Renal cortex interstitium (tissue), 11 donors: ENCODE measurements at regions not wholly inside any gene's neighbourhood (a gene's known extent, or its start where the extent isn't known, plus 50 kb on each side); places are given as distances from the start of the nearest gene placed in this dataset.

ENCODE experiments used
- DNase-seq, 11 donors: peaks; one replicate each; pipeline ENCODE4 v3.0.0-alpha.2; 2013; ENCODE audit warnings: low read depth in 9 of 11, low spot score in 4 of 11; ENCODE audit errors: extremely low read depth in 1 of 11

DNA sequence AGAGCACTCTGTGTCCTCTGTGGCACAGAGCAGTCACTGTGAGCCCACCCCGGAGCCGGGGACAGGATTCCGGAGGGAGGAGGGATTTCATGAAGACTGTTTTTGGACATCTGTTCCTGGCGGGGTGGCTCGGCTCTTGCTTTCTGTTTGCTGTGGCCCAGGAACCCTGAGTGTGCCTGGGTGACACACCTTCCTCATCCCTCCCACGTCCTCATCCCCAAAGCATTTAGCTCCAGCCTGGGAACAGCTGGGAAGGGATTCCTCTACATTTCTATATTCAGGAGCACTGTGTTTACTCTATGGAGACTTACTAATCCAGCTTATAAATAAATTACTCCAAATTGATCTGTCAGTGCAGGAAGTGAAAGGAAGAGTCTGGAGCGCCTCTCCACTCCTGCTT lies 97.8 kb upstream of the UBL3 start:
- no peak for DNase-seq

GRCh38 chr13:29947839-29948238 lies 97.4 kb upstream of the UBL3 start:
- DNase-seq = no peak

- no peak for DNase-seq
Measured at GRCh38 chr13:29946093-29946492, 95.7 kb upstream of the UBL3 start.

DNA sequence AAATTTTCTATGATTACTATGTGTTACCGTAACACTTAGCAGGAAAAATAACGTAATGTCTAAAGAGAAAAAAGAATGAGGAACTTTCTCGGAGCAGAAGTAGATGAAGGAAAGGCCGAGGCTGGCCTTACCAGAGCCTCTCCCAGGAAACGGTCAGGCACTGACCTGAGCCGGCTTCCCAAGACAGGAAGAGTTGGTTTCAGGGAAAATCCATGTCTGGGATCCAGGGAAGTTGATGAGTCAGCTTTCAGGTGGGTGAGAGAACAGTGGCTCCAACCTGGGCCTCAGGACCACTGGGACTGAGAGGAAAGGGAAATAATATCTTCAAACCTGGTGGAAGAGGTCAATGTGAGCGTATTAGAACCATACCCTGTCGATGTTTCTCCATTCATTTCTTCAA lies 93.3 kb upstream of the UBL3 start:
- DNase-seq = no peak

DNA sequence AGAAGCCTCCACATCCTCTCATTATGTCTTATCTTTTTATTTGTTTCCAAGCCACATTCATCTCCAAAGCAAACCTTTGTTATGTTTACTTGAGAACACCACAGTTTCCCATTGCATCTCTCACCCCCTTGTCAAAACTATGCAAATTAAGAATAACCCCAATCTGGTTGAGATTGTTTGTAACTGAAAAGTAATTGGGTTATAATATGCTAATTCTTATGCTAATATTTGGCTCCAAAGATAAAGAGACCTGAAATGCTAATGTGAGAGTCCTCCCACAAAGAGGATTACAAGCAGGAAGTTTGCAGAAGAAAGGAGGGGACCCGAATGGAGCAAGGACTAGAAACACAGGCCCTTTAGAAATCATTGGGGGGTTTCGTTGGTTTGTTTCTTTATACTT lies 92.9 kb upstream of the UBL3 start:
- no peak for DNase-seq

DNA sequence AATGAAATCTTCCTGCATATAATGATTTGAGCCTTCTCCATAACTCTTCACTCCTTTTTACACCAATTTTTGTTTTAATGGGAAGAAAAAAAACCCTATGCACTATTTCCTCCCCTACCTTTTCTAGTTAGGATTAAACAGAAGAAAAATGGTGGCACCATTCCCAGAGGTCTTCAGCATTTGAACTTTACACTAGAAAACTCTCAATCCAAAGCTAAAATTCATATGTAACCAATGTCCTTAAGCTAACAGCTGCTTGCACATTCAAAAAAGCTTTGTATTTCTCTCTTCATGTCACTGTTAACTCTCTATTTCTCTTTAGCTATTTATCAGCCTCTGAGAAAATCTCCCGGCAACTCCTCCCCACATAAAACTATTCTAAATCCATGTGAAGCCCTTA lies 90.3 kb upstream of the UBL3 start:
- DNase-seq = no peak

- no peak for DNase-seq
Measured at GRCh38 chr13:29939158-29939557, 88.7 kb upstream of the UBL3 start.

GRCh38 chr13:29937841-29938240 lies 87.4 kb upstream of the UBL3 start:
- DNase-seq = no peak

DNA sequence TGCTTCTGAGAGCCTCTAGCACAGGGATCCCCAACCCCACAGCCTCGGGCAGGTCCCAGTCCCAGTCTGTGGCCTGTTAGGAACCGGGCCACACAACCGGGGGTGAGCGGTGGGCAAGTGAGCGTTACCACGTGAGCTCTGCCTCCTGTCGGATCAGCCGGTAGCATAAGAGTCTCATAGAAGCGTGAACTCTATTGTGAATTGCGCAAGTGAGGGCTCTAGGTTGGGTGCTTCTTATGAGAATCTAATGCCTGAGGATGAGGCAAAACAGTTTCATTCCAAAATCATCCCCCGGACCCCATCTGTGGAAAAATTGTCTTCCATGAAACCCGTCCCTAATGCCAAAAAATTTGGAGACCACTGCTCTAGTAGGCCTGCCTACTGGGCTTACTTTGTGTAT lies 87.0 kb upstream of the UBL3 start:
- no peak for DNase-seq

DNA sequence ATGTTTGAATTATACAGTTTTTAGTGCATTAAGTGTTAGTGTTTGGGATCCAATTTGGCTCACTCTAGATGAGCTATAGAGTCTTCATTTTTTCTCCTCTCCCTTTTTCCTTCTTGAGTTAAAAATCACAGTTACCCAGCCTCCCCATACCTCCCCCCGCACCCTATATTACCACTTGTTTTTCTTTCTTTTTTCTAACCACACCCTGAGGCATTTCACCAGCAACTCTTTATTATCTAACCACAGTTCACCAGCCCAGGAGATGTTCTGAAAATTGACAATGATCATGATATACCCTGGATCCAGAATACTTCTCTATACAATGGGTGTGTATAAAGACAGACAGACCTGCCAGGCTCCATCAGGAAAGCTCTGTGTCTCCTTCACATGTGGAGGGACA lies 86.5 kb upstream of the UBL3 start:
- DNase-seq = no peak

GRCh38 chr13:29936051-29936813 lies 85.8 kb upstream of the UBL3 start:
- no peak for DNase-seq

DNA sequence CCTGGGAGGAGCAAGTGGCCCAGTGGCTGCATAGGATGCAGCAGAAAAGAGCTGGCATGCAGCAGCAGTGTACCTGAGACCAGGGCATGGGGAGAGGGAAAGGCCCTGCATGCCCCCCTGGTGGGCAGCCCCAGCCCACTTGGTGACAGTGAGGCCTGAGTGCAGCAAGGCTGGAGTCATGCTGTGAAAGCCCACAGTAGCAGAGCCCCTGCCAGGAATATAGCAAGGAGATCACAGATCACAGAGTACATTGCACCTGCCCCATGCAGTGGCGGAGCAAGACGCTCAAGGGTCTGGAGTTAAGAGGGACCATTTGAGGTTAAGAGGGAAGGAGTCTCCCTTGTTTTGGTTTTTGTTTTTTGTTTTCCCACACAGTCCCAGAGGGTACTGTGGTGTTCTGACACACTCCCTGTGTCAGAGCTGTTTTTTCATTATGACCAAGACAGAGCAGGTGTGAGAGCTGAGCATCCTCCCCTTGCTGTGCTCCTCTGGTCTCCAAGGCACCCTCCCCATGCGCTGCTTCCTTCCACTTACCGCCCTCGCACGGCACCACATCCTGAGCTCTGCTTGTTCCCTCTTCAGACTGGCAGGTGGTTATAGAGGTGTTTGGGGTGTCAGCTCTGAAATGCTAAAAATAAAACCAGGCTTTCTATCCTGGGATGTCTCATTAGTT lies 85.0 kb upstream of the UBL3 start:
- DNase-seq = no peak

DNA sequence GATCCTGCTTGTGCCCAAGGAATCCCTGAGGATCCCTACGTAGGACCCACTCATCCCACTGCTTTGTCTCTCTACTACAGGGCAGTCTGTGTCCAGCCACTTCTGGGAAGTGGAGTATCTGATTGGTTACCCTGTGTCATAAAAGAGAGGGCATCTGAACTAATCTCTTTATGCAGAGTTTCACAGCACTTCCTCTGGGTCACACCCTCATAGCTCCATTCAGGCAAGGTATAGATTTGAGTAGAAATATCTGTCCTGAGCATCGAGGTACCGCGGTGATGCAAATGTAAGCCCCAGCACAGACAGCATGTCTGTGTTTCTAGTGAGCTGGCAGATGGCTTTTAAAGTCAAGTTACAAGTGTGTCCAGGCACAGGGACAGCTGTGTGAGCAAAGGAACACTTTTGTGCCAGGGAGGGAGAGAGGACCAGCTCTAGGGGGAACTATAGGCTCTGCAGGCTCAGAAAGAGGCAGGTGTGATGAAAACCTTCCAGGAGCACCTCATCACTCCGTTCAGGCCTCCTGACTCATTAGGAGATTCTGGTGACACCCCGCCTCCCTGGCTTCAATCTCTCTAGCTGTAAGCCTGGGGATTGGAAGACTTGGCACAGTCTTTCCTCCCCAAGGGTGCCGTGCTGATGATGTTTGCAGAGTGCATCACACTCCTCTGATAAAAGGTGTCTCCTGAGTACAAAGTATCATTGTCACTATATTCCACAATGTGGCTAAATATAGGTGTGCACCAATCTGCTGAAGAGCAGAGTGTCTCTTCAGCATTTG lies 84.3 kb upstream of the UBL3 start:
- no peak for DNase-seq

DNA sequence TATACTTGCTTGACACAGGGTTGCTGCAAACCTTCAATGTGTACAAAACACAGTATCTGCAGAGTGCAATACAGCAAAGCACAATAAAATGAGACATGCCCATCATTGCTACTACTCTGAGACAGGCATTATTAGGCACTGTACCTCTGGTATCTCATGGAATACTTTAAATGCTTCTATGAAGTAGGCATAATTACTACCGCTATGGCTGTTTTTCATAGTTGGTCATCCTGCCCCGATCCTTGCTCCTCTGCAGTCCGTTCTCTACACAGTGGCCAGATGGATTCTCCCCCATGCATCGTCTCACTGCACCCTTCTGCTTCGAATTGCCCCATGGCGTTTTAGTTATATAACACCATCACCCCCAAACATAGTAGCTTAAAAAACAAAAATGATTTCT lies 83.0 kb upstream of the UBL3 start:
- no peak for DNase-seq

DNA sequence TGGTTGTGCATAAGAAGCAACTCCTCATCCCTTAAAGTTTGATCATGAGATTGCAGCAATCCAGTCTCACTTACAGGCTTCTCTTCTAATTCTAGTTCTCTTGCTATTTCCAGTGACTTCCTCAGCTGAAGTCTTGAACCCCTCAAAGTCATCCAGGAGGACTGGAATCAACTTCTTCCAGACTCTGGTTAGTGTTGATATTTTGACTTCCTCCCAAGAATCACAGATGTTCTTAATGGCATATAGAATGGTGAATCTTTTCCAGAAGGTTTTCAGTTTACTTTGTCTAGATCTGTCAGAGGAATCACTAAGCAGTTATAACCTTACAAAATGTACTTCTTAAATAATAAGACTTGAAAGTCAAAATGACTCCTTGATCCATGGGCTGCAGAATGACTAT lies 81.3 kb upstream of the UBL3 start:
- DNase-seq = no peak

DNA sequence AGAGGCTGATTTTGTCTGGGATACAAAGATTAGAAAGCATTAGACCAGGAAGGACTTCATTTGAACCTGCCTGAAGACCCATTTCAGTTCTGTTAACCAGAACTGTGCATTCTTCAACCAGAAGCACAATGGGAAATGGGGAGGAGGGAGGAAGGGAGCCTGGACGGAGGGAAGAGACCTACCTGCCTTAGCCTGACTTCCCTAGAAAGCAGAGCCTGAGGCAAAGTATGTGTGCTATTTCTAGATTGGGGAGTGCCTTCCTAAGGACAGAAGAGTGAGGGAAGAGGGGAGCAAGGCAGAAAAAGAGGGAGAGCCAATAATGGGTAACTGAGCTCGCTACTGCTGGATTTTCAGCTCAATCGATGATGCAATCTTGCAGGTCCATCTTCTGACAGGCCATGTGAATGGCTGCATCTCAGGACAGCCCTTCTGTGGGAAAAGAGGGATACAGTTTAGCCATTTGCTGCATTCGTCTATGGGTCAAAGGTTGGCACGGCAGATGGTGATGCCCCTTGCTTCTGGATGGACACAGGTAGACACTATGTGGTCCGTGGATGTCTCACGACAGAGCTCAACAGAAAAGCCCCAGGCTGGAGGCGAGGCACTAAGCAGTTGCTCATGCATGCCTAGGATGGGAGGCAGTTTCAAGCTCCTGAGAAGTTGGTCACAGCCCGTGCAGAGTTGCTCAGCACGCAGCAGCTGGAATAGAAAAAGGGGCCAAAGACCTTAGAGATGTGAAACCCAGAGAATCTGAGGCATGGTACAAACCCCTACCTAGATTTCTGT lies 78.8 kb upstream of the UBL3 start:
- DNase-seq = no peak

DNA sequence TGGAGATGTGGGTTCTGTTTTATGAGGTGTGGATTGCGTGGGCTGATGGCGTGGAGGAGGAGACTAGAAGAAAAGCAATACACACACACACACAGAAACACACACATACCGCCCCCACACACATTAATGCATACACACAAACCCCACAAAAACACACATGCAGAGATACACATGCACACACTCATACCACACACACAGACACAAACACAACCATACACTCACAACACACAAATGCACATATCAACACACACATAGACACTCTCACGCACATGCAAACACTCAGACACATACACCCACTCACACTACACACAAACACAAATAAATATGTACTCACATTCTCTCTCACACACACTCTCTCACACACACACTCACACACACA lies 75.7 kb upstream of the UBL3 start:
- no peak for DNase-seq

DNA sequence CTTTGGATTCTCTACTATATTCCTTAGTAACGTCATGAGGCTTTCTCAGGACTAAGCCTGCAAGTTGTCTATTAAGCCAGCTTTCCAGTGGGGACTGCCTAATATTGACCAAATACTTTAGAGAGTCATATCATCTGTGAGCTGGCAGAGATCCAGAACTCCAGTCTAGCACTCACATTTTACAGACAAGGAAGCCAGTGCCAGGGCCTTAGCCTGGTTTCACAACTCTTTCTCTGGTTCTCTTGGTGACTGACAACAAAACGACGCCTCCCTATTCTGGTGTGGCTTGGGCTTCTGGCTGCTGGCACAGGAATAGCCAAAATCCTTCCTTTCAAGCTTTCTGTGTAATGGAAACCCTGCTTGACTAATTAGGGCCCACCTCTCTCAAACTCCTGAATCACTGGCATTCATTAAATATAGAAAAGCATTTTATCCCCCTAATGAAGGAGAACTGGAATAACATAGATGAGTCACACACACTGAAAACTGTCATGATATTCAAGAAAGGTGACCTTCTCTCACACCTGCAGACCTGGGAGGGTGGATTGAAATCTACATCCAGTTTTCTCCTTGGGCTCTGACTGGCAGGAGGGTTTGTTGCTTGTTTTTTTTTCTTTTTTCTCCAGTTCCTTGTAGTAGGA lies 75.2 kb upstream of the UBL3 start:
- DNase-seq = peak in 2 of 11 donors; percentile 38 to 46
